CMK (cell line): ENCODE measurements at regions not wholly inside any gene's neighbourhood (a gene's known extent, or its start where the extent isn't known, plus 50 kb on each side); places are given as distances from the start of the nearest gene placed in this dataset.

Experiments
- DNase-seq: peaks from one replicate; pipeline ENCODE4 v3.0.0-alpha.2; 2010; ENCODE audit warnings: low read depth

- no peak for DNase-seq
Measured at GRCh38 chr7:1321411-1322239, 89.0 kb downstream of the UNCX start.

- no peak for DNase-seq
Measured at GRCh38 chr7:1322240-1323110, 89.8 kb downstream of the UNCX start.

- no peak for DNase-seq
Measured at GRCh38 chr7:1323178-1324027, 90.7 kb downstream of the UNCX start.

- no peak for DNase-seq
Measured at GRCh38 chr7:1324028-1324900, 91.6 kb downstream of the UNCX start.

- no peak for DNase-seq
Measured at GRCh38 chr7:1325246-1325645, 92.6 kb downstream of the UNCX start.

GRCh38 chr7:1325646-1326510 lies 93.2 kb downstream of the UNCX start:
- no peak for DNase-seq

- no peak for DNase-seq
Measured at GRCh38 chr7:1326511-1326785, 93.8 kb downstream of the UNCX start.

GRCh38 chr7:1329261-1329660 lies 96.6 kb downstream of the UNCX start:
- DNase-seq, result no peak

- no peak for DNase-seq
Measured at GRCh38 chr7:1329966-1330800, 97.5 kb downstream of the UNCX start.

GRCh38 chr7:1330801-1331425 lies 98.2 kb downstream of the UNCX start:
- no peak for DNase-seq

GRCh38 chr7:1331561-1332467 lies 99.1 kb downstream of the UNCX start:
- DNase-seq, result no peak

- no peak for DNase-seq
Measured at GRCh38 chr7:1336509-1336908, 103.8 kb downstream of the UNCX start.

- no peak for DNase-seq
Measured at GRCh38 chr7:1339611-1340010, 106.9 kb downstream of the UNCX start.

- DNase-seq, result no peak
Measured at GRCh38 chr7:1340031-1340430, 107.4 kb downstream of the UNCX start.

GRCh38 chr7:1340461-1341360 lies 108.0 kb downstream of the UNCX start:
- DNase-seq, result no peak

GRCh38 chr7:1341361-1342089 lies 108.9 kb downstream of the UNCX start:
- DNase-seq, result no peak
